HCT116 (cell line): ENCODE measurements at regions not wholly inside any gene's neighbourhood (a gene's known extent, or its start where the extent isn't known, plus 50 kb on each side); places are given as distances from the start of the nearest gene placed in this dataset.

Source experiments
- EZH2 ChIP-seq: fragments of 200-600 bp; sonication (generic); IDR thresholded peaks from 2 replicates; pipeline ENCODE4 v1.6.1; 2017; ENCODE audit warnings: antibody characterized with exemption, mixed run types
- MAX ChIP-seq: IDR thresholded peaks from 2 replicates; pipeline ENCODE4 v1.6.1; 2012
- POLR2AphosphoS5 ChIP-seq: IDR thresholded peaks from 2 replicates; pipeline ENCODE4 v1.6.1; 2011; ENCODE audit warnings: mild to moderate bottlenecking, low read depth, low read length, moderate library complexity
- SIN3A ChIP-seq: IDR thresholded peaks from 2 replicates; pipeline ENCODE4 v1.6.1; 2012; ENCODE audit warnings: low read depth
- TF ChIP-seq, protein P1 (sequence below), 3 experiments: fragments of 200-600 bp in 1 of 3; sonication (generic) in 1 of 3; IDR thresholded peaks in 2 of 3; conservative IDR thresholded peaks in 1 of 3; 2 replicates each; pipeline ENCODE4 v1.5.1; 2012 to 2017; ENCODE audit warnings: low read depth in 2 of 3, low read length in 2 of 3, antibody characterized with exemption in 1 of 3, borderline replicate concordance in 1 of 3, control low read depth in 1 of 3, mild to moderate bottlenecking in 1 of 3, mixed read lengths in 1 of 3, mixed run types in 1 of 3, moderate library complexity in 1 of 3; ENCODE audit not compliant: insufficient read depth in 1 of 3

DNA sequence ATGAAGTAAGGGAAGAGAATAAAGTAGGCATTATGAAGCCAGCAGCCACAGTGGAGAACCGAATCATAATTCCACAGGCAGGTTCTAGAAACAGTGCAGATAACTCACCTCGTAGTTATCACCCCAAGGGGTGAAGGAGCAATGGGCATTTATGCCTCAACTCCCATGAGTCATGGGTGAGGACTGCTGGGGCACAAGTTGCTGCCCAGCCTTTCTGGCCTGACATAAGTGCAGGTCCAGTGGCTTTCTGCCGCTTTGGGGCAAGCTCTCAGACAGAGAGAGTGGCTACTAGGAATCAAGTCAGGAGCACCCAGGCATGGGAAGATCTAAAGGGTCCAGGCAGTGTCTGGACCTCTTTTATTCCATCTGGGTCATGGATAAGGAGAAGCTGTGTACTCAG, 149.8 kb downstream of the SUCLG1 start:
- TF ChIP-seq SIN3A (no peak), POLR2AphosphoS5 (no peak), EZH2 (no peak), MAX (no peak)
- TF ChIP-seq, protein P1, sequence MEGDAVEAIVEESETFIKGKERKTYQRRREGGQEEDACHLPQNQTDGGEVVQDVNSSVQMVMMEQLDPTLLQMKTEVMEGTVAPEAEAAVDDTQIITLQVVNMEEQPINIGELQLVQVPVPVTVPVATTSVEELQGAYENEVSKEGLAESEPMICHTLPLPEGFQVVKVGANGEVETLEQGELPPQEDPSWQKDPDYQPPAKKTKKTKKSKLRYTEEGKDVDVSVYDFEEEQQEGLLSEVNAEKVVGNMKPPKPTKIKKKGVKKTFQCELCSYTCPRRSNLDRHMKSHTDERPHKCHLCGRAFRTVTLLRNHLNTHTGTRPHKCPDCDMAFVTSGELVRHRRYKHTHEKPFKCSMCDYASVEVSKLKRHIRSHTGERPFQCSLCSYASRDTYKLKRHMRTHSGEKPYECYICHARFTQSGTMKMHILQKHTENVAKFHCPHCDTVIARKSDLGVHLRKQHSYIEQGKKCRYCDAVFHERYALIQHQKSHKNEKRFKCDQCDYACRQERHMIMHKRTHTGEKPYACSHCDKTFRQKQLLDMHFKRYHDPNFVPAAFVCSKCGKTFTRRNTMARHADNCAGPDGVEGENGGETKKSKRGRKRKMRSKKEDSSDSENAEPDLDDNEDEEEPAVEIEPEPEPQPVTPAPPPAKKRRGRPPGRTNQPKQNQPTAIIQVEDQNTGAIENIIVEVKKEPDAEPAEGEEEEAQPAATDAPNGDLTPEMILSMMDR (IDR thresholded peaks at IDR 0.05 in 2 of 3, conservative IDR thresholded peaks at IDR 0.05 in 1 of 3; ENCODE audit: borderline replicate concordance in 1 of 3, insufficient read depth in 1 of 3, low read depth in 2 of 3, low read length in 2 of 3), result no peak
